GM23338 (cell line): ENCODE measurements at regions not wholly inside any gene's neighbourhood (a gene's known extent, or its start where the extent isn't known, plus 50 kb on each side); places are given as distances from the start of the nearest gene placed in this dataset.
A peak's percentile ranks its signal among the peaks of the same experiment; 100 is the strongest.

Experiments
- ATAC-seq: fragments of 200-7000 bp; cut with Tn5 transposase; 3 replicates; pipeline ENCODE4 v1.9.1; 2020
- DNase-seq: peaks from one replicate; pipeline ENCODE4 v3.0.0-alpha.2; 2015; ENCODE audit warnings: low spot score
- H2AFZ ChIP-seq: fragments of 200-600 bp; sonication (generic); 2 replicates; pipeline ENCODE4 v1.8.0; 2016; ENCODE audit warnings: antibody characterized with exemption, mild to moderate bottlenecking, moderate library complexity
- H3F3A ChIP-seq: fragments of 200-600 bp; sonication (generic); replicated peaks from 2 replicates; pipeline ENCODE4 v1.8.0; 2017; ENCODE audit warnings: antibody characterized with exemption, mixed run types, low read depth
- H3K27ac ChIP-seq: fragments of 200-600 bp; sonication (generic); 2 replicates; pipeline ENCODE4 v1.6.1; 2016; ENCODE audit warnings: low read depth
- H3K27me3 ChIP-seq: fragments of 200-600 bp; sonication (generic); 2 replicates; pipeline ENCODE4 v1.8.0; 2016; ENCODE audit warnings: mild to moderate bottlenecking, mixed run types, moderate library complexity; ENCODE audit not compliant: insufficient read depth
- H3K36me3 ChIP-seq: fragments of 200-600 bp; sonication (generic); 2 replicates; pipeline ENCODE4 v1.8.0; 2016; ENCODE audit warnings: mild to moderate bottlenecking; ENCODE audit not compliant: insufficient read depth
- H3K4me1 ChIP-seq: fragments of 200-600 bp; sonication (generic); 2 replicates; pipeline ENCODE4 v1.8.0; 2016; ENCODE audit warnings: mild to moderate bottlenecking, moderate library complexity; ENCODE audit not compliant: insufficient read depth
- H3K4me2 ChIP-seq: fragments of 200-600 bp; sonication (generic); 2 replicates; pipeline ENCODE4 v1.7.1; 2017; ENCODE audit warnings: mixed run types
- H3K4me3 ChIP-seq: fragments of 200-600 bp; sonication (generic); 2 replicates; pipeline ENCODE4 v1.6.1; 2016; ENCODE audit warnings: mixed run types
- H3K79me2 ChIP-seq: fragments of 200-600 bp; sonication (generic); replicated peaks from 2 replicates; pipeline ENCODE4 v1.8.0; 2017; ENCODE audit warnings: mild to moderate bottlenecking; ENCODE audit not compliant: insufficient read depth
- H3K9me2 ChIP-seq: fragments of 200-600 bp; sonication (generic); 2 replicates; pipeline ENCODE4 v1.8.0; 2017; ENCODE audit not compliant: insufficient read depth
- H4K20me1 ChIP-seq: fragments of 200-600 bp; sonication (generic); replicated peaks from 2 replicates; pipeline ENCODE4 v1.8.0; 2017; ENCODE audit warnings: mild to moderate bottlenecking; ENCODE audit not compliant: insufficient read depth
- H3K27ac Mint-ChIP-seq: 2 replicates; pipeline ENCODE4 v1.8.0; 2020; ENCODE audit warnings: inconsistent platforms, mild to moderate bottlenecking, moderate library complexity, mixed read lengths
- H3K27me3 Mint-ChIP-seq: 3 replicates; pipeline ENCODE4 v1.8.0; 2022; ENCODE audit warnings: low read depth, mild to moderate bottlenecking, moderate library complexity, mixed read lengths, inconsistent platforms; ENCODE audit not compliant: insufficient read depth, poor library complexity
- H3K36me3 Mint-ChIP-seq: 3 replicates; pipeline ENCODE4 v1.8.0; 2021; ENCODE audit warnings: low read depth, mild to moderate bottlenecking, inconsistent platforms, moderate library complexity, mixed read lengths
- H3K4me1 Mint-ChIP-seq: 3 replicates; pipeline ENCODE4 v1.8.0; 2020; ENCODE audit warnings: mild to moderate bottlenecking, inconsistent platforms, mixed read lengths
- H3K4me3 Mint-ChIP-seq: 3 replicates; pipeline ENCODE4 v1.8.0; 2021; ENCODE audit warnings: moderate library complexity, mild to moderate bottlenecking, inconsistent platforms, mixed read lengths
- H3K9me3 Mint-ChIP-seq: 3 replicates; pipeline ENCODE4 v1.8.0; 2020; ENCODE audit warnings: moderate library complexity, mild to moderate bottlenecking, inconsistent platforms, mixed read lengths
- CREB1 ChIP-seq: fragments of 250-450 bp; sonication (Bioruptor Pico); IDR thresholded peaks from 2 replicates; pipeline ENCODE4 v1.5.0; 2020; ENCODE audit warnings: low read depth, mild to moderate bottlenecking, moderate library complexity
- EZH2 ChIP-seq: fragments of 200-600 bp; sonication (generic); IDR thresholded peaks from one replicate; pipeline ENCODE4 v1.8.0; 2017; ENCODE audit warnings: antibody characterized with exemption, mild to moderate bottlenecking, low read depth; ENCODE audit not compliant: unreplicated experiment
- NANOG ChIP-seq: IDR thresholded peaks from 2 replicates; pipeline ENCODE4 v1.6.1; 2016; ENCODE audit warnings: antibody characterized with exemption, borderline replicate concordance
- POLR2AphosphoS5 ChIP-seq: IDR thresholded peaks from 2 replicates; pipeline ENCODE4 v1.6.1; 2016; ENCODE audit warnings: antibody characterized with exemption, low read depth
- ZNF114 ChIP-seq: fragments of 250-450 bp; sonication (Bioruptor Pico); IDR thresholded peaks from 2 replicates; pipeline ENCODE4 v1.5.0; 2020; ENCODE audit warnings: mild to moderate bottlenecking, moderate library complexity
- ZNF331 ChIP-seq: fragments of 250-450 bp; sonication (Bioruptor Pico); IDR thresholded peaks from 2 replicates; pipeline ENCODE4 v1.5.0; 2020; ENCODE audit warnings: low read depth, mild to moderate bottlenecking, moderate library complexity
- TF ChIP-seq, protein P1 (sequence below): IDR thresholded peaks from 2 replicates; pipeline ENCODE4 v1.6.1; 2016; ENCODE audit warnings: antibody characterized with exemption
- TF ChIP-seq, protein P2 (sequence below), 2 experiments: fragments of 200-600 bp in 1 of 2; sonication (generic) in 1 of 2; conservative IDR thresholded peaks; 2 replicates each; pipeline versions ENCODE4 v1.5.1 to v1.6.1; 2016 to 2017; ENCODE audit warnings: antibody characterized with exemption in 2 of 2, low read depth in 2 of 2, mild to moderate bottlenecking in 2 of 2, moderate library complexity in 1 of 2
- TF ChIP-seq, protein P3 (sequence below): fragments of 250-450 bp; sonication (Bioruptor Pico); IDR thresholded peaks from 2 replicates; pipeline ENCODE4 v1.5.0; 2020; ENCODE audit warnings: mild to moderate bottlenecking, moderate library complexity

GRCh38 chr10:44311563-44312051 lies 73.3 kb downstream of the CXCL12 start (continued):
- TF ChIP-seq, protein P1, sequence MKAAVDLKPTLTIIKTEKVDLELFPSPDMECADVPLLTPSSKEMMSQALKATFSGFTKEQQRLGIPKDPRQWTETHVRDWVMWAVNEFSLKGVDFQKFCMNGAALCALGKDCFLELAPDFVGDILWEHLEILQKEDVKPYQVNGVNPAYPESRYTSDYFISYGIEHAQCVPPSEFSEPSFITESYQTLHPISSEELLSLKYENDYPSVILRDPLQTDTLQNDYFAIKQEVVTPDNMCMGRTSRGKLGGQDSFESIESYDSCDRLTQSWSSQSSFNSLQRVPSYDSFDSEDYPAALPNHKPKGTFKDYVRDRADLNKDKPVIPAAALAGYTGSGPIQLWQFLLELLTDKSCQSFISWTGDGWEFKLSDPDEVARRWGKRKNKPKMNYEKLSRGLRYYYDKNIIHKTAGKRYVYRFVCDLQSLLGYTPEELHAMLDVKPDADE, result no peak
- TF ChIP-seq ZNF331 (CRISPR knock-in tag), result no peak

- Mint-ChIP-seq H3K36me3 (peaks cover 1% of the 10 kb centered on the region; the same call in 1 of the 3 replicates), H3K4me1 (peaks cover 21% of the 10 kb centered on the region), H3K27me3 (peaks cover 26% of the 10 kb centered on the region), H3K4me3 (peak overlapping the region; percentile 39), H3K27ac (no peak overlapping the region), H3K9me3 (peaks cover 3% of the 10 kb centered on the region; the same call in 1 of the 3 replicates)
- H4K20me1 ChIP-seq, result no peaks in the 10 kb centered on the region
- H3K79me2 ChIP-seq, result no peaks in the 10 kb centered on the region
- no peaks in the 10 kb centered on the region for H3K9me2 ChIP-seq
- no peak overlapping the region for H3K27ac ChIP-seq
- peaks cover 25% of the 10 kb centered on the region for H3K27me3 ChIP-seq
- TF ChIP-seq ZNF114 (CRISPR knock-in tag), result no peak
- peak; percentile 73 for TF ChIP-seq CREB1 (CRISPR knock-in tag)
- TF ChIP-seq, protein P2, sequence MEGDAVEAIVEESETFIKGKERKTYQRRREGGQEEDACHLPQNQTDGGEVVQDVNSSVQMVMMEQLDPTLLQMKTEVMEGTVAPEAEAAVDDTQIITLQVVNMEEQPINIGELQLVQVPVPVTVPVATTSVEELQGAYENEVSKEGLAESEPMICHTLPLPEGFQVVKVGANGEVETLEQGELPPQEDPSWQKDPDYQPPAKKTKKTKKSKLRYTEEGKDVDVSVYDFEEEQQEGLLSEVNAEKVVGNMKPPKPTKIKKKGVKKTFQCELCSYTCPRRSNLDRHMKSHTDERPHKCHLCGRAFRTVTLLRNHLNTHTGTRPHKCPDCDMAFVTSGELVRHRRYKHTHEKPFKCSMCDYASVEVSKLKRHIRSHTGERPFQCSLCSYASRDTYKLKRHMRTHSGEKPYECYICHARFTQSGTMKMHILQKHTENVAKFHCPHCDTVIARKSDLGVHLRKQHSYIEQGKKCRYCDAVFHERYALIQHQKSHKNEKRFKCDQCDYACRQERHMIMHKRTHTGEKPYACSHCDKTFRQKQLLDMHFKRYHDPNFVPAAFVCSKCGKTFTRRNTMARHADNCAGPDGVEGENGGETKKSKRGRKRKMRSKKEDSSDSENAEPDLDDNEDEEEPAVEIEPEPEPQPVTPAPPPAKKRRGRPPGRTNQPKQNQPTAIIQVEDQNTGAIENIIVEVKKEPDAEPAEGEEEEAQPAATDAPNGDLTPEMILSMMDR (conservative IDR thresholded peaks at IDR 0.05; ENCODE audit: low read depth in 2 of 2), result peak; percentile 58 to 91
- no peak for TF ChIP-seq EZH2
- TF ChIP-seq, protein P3, sequence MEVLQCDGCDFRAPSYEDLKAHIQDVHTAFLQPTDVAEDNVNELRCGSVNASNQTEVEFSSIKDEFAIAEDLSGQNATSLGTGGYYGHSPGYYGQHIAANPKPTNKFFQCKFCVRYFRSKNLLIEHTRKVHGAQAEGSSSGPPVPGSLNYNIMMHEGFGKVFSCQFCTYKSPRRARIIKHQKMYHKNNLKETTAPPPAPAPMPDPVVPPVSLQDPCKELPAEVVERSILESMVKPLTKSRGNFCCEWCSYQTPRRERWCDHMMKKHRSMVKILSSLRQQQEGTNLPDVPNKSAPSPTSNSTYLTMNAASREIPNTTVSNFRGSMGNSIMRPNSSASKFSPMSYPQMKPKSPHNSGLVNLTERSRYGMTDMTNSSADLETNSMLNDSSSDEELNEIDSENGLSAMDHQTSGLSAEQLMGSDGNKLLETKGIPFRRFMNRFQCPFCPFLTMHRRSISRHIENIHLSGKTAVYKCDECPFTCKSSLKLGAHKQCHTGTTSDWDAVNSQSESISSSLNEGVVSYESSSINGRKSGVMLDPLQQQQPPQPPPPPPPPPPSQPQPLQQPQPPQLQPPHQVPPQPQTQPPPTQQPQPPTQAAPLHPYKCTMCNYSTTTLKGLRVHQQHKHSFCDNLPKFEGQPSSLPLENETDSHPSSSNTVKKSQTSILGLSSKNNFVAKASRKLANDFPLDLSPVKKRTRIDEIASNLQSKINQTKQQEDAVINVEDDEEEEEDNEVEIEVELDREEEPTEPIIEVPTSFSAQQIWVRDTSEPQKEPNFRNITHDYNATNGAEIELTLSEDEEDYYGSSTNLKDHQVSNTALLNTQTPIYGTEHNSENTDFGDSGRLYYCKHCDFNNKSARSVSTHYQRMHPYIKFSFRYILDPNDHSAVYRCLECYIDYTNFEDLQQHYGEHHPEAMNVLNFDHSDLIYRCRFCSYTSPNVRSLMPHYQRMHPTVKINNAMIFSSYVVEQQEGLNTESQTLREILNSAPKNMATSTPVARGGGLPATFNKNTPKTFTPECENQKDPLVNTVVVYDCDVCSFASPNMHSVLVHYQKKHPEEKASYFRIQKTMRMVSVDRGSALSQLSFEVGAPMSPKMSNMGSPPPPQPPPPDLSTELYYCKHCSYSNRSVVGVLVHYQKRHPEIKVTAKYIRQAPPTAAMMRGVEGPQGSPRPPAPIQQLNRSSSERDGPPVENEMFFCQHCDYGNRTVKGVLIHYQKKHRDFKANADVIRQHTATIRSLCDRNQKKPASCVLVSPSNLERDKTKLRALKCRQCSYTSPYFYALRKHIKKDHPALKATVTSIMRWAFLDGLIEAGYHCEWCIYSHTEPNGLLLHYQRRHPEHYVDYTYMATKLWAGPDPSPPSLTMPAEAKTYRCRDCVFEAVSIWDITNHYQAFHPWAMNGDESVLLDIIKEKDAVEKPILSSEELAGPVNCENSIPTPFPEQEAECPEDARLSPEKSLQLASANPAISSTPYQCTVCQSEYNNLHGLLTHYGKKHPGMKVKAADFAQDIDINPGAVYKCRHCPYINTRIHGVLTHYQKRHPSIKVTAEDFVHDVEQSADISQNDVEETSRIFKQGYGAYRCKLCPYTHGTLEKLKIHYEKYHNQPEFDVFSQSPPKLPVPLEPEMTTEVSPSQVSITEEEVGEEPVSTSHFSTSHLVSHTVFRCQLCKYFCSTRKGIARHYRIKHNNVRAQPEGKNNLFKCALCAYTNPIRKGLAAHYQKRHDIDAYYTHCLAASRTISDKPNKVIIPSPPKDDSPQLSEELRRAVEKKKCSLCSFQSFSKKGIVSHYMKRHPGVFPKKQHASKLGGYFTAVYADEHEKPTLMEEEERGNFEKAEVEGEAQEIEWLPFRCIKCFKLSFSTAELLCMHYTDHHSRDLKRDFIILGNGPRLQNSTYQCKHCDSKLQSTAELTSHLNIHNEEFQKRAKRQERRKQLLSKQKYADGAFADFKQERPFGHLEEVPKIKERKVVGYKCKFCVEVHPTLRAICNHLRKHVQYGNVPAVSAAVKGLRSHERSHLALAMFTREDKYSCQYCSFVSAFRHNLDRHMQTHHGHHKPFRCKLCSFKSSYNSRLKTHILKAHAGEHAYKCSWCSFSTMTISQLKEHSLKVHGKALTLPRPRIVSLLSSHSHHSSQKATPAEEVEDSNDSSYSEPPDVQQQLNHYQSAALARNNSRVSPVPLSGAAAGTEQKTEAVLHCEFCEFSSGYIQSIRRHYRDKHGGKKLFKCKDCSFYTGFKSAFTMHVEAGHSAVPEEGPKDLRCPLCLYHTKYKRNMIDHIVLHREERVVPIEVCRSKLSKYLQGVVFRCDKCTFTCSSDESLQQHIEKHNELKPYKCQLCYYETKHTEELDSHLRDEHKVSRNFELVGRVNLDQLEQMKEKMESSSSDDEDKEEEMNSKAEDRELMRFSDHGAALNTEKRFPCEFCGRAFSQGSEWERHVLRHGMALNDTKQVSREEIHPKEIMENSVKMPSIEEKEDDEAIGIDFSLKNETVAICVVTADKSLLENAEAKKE, result no peak
- peak; percentile 48 for TF ChIP-seq POLR2AphosphoS5
- TF ChIP-seq NANOG, result no peak
- H3K4me1 ChIP-seq, result peaks cover 4% of the 10 kb centered on the region; the same call in 1 of the 2 replicates
- H3K36me3 ChIP-seq, result no peaks in the 10 kb centered on the region
- peak overlapping the region; percentile 93 for H2AFZ ChIP-seq
- peak overlapping the region; percentile 79 for H3K4me2 ChIP-seq
- H3K4me3 ChIP-seq, result peak overlapping the region; percentile 51
- H3F3A ChIP-seq, result no peaks in the 10 kb centered on the region
- DNase-seq (peak; percentile 89), ATAC-seq (peak; percentile 95)
Observed at GRCh38 chr10:44310762-44311562, 73.9 kb downstream of the CXCL12 start.
